ENCODE measurements at regions not wholly inside any gene's neighbourhood (a gene's known extent, or its start where the extent isn't known, plus 50 kb on each side); places are given as distances from the start of the nearest gene placed in this dataset.

DNA sequence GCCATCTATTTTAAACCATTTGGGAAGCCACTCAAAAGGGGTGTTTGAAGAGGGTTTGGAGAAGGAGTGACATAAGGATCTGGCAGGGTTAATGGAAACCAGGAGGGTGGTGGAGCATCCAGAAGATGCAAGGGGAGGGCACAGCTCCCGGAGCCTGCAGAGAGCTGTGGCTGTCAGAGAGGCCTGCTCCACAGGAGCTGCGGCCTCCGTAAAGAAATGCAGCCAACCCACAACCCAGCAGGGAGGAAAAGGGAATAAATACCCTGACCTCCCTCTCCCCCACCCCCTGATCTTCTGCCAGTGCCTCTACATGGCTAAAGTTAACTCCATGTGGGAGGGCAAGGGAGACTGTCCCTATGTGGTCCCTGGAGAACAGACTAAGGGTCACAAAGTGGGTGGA, 567.1 kb upstream of the POU3F3 start:
- TF ChIP-seq, protein P1, sequence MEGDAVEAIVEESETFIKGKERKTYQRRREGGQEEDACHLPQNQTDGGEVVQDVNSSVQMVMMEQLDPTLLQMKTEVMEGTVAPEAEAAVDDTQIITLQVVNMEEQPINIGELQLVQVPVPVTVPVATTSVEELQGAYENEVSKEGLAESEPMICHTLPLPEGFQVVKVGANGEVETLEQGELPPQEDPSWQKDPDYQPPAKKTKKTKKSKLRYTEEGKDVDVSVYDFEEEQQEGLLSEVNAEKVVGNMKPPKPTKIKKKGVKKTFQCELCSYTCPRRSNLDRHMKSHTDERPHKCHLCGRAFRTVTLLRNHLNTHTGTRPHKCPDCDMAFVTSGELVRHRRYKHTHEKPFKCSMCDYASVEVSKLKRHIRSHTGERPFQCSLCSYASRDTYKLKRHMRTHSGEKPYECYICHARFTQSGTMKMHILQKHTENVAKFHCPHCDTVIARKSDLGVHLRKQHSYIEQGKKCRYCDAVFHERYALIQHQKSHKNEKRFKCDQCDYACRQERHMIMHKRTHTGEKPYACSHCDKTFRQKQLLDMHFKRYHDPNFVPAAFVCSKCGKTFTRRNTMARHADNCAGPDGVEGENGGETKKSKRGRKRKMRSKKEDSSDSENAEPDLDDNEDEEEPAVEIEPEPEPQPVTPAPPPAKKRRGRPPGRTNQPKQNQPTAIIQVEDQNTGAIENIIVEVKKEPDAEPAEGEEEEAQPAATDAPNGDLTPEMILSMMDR (IDR thresholded peaks at IDR 0.05): no peak
- no peak for TF ChIP-seq ZFX (IDR thresholded peaks at IDR 0.05; ENCODE audit: borderline replicate concordance)

All from 22Rv1 (cell line).